Spleen (tissue), 11 donors: ENCODE measurements at regions not wholly inside any gene's neighbourhood (a gene's known extent, or its start where the extent isn't known, plus 50 kb on each side); places are given as distances from the start of the nearest gene placed in this dataset.

ENCODE experiments used
- DNase-seq: peaks from one replicate; pipeline ENCODE4 v3.0.0-alpha.2; 2020
- H3K27ac ChIP-seq, 8 donors: fragments of 200-600 bp; sonication (generic) in 7 of 8; 1 replicate in 4 of 8; 2 replicates in 4 of 8; pipeline versions ENCODE4 v1.5.0 to v1.8.0; 2016 to 2021; ENCODE audit warnings: inconsistent platforms in 4 of 8, mild to moderate bottlenecking in 4 of 8, moderate library complexity in 1 of 8
- H3K27me3 ChIP-seq, 7 donors: fragments of 200-600 bp; sonication (generic) in 6 of 7; replicated peaks in 1 of 7; 1 replicate in 4 of 7; 2 replicates in 3 of 7; pipeline versions ENCODE4 v1.5.0 to v1.8.0; 2016 to 2021; ENCODE audit warnings: inconsistent platforms in 3 of 7, mild to moderate bottlenecking in 1 of 7
- H3K36me3 ChIP-seq, 6 donors: fragments of 200-600 bp; sonication (generic) in 5 of 6; 1 replicate in 4 of 6; 2 replicates in 2 of 6; pipeline versions ENCODE4 v1.5.0 to v1.8.0; 2016 to 2021; ENCODE audit warnings: inconsistent platforms in 2 of 6
- H3K4me1 ChIP-seq, 6 donors: fragments of 200-600 bp; sonication (generic) in 5 of 6; 1 replicate in 3 of 6; 2 replicates in 3 of 6; pipeline versions ENCODE4 v1.5.0 to v1.8.0; 2016 to 2021; ENCODE audit warnings: inconsistent platforms in 3 of 6
- H3K4me3 ChIP-seq, 8 donors: fragments of 200-600 bp; sonication (generic) in 7 of 8; 1 replicate in 4 of 8; 2 replicates in 4 of 8; pipeline versions ENCODE4 v1.5.0 to v1.8.0; 2016 to 2021; ENCODE audit warnings: inconsistent platforms in 4 of 8, mild to moderate bottlenecking in 4 of 8, moderate library complexity in 2 of 8
- H3K9me3 ChIP-seq, 8 donors: fragments of 200-600 bp; sonication (generic) in 7 of 8; 1 replicate in 4 of 8; 2 replicates in 4 of 8; pipeline versions ENCODE4 v1.5.0 to v1.8.0; 2016 to 2021; ENCODE audit warnings: inconsistent platforms in 4 of 8
- POLR2A ChIP-seq, 3 donors: fragments of 450-650 bp; IDR thresholded peaks; one replicate each; pipeline ENCODE4 v1.5.1; 2017; ENCODE audit warnings: antibody characterized with exemption in 3 of 3, mild to moderate bottlenecking in 1 of 3
- POLR2AphosphoS5 ChIP-seq, 3 donors: sonication (generic); formaldehyde crosslinking; IDR thresholded peaks; one replicate each; pipeline ENCODE4 v1.5.1; 2017; ENCODE audit warnings: antibody characterized with exemption in 3 of 3
- WGBS, 5 donors: extraction: QIAGEN DNeasy Blood & Tissue Kit in 3 of 5; methylation state at CpG; one replicate each; pipeline versions ENCODE4 v1.1.5 to v1.1.7; 2013 to 2018; 5-methylcytosine and 5-hydroxymethylcytosine counted together
- intact Hi-C: fragments of 100-400 bp; cut with DNase I; formaldehyde crosslinking; loops from one replicate; pipeline ENCODE4 v1.15.0; 2023; ENCODE audit warnings: low total_unique reads
- TF ChIP-seq, protein P1 (sequence below), 11 experiments: fragments of 200-600 bp in 7 of 11; fragments of 450-650 bp in 4 of 11; sonication (generic) in 4 of 11; IDR thresholded peaks in 8 of 11; conservative IDR thresholded peaks in 3 of 11; 1 replicate in 7 of 11; 2 replicates in 4 of 11; pipeline versions ENCODE4 v1.4.0 to v1.8.0; 2016 to 2021; ENCODE audit warnings: antibody characterized with exemption in 11 of 11, inconsistent platforms in 4 of 11, mild to moderate bottlenecking in 1 of 11
- donor health status: healthy with polysubstance abuse.
- donor health status: DM: no; HTN: no; CAD: no; lungs with moderate emphysema.
- donor health status: DM: no; HTN: no; CAD: no.
- donor health status: Bipolar disorder and iron deficiency.
- donor health status: healthy.
- donor health status: DM: no; HTN: no; CAD: no.
- donor health status: DM: yes; HTN: yes; CAD: no.

DNA sequence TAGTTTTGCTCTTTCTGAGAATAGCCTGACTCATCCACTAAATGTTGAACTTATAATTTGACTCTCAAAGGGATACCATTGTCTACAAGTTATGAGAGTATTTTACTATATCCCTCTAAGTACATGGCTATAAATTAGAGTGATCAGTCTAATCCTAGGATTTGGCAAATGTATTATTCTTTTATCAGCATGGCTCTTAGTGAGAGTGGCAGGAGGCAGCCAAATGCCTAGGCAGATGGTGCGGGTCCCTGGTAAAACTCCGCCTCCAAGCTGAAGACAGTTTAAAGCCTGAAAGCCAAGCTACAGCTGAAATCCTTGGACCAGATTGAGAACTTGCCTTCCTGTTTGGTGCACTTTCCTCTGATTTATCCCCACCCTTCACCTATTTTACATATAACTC, 631.8 kb downstream of the SQOR start:
- intact Hi-C loops, result no loop called here
- DNase-seq, result no peak
- H3K27ac ChIP-seq, result no peak overlapping the region
- H3K4me3 ChIP-seq, result no peak overlapping the region
- H3K27me3 ChIP-seq, result no peaks in the 10 kb centered on the region
- no peak for TF ChIP-seq POLR2A (IDR thresholded peaks at IDR 0.05)
- TF ChIP-seq, protein P1, sequence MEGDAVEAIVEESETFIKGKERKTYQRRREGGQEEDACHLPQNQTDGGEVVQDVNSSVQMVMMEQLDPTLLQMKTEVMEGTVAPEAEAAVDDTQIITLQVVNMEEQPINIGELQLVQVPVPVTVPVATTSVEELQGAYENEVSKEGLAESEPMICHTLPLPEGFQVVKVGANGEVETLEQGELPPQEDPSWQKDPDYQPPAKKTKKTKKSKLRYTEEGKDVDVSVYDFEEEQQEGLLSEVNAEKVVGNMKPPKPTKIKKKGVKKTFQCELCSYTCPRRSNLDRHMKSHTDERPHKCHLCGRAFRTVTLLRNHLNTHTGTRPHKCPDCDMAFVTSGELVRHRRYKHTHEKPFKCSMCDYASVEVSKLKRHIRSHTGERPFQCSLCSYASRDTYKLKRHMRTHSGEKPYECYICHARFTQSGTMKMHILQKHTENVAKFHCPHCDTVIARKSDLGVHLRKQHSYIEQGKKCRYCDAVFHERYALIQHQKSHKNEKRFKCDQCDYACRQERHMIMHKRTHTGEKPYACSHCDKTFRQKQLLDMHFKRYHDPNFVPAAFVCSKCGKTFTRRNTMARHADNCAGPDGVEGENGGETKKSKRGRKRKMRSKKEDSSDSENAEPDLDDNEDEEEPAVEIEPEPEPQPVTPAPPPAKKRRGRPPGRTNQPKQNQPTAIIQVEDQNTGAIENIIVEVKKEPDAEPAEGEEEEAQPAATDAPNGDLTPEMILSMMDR (IDR thresholded peaks at IDR 0.05 in 8 of 11, conservative IDR thresholded peaks at IDR 0.05 in 3 of 11), result no peak
- no peak for TF ChIP-seq POLR2AphosphoS5 (IDR thresholded peaks at IDR 0.05)
- H3K4me1 ChIP-seq, result no peaks in the 10 kb centered on the region
- peaks cover 0 to 15% (median 0%) of the 10 kb centered on the region in 8 donors for H3K9me3 ChIP-seq
- 89 to 97% (median 94%) methylated on average over 2 of the region's 2 CpGs for WGBS, 5 donors
- no peaks in the 10 kb centered on the region for H3K36me3 ChIP-seq

DNA sequence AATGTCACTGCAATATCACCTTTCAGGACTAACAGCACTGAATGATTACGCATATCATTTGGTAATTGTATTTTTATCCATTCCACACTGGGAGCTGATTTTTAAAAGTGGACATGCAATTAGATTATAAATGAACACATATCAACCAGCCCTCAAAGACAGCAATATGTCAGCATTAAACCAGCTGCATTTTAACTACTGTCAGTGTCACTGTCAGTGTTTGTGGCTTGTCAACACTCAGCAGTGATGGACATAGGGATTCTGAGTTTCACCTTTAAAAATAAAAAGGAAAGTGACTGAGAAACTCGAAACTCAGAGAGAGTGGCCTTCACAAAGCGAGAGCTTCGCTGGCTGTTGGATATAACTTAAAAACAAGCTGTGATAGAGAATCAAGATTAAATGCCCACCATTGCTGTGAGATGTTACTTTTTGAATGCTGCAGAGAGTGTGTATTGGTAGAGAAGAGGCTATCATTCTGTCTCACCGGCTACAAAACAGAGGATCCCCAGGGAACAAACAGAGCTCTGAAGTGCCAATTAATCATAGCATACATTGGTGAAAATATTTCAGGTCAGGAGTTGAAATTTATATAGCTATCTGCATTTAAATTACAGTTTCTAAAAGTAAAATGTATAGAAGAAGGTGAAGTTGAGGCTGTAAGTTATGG, 635.8 kb downstream of the SQOR start:
- H3K27me3 ChIP-seq, result no peaks in the 10 kb centered on the region
- no peak overlapping the region for H3K4me3 ChIP-seq
- H3K4me1 ChIP-seq, result no peaks in the 10 kb centered on the region
- no peak for DNase-seq
- intact Hi-C loops, result no loop called here
- no peaks in the 10 kb centered on the region for H3K36me3 ChIP-seq
- no peaks in the 10 kb centered on the region for H3K9me3 ChIP-seq
- no peak for TF ChIP-seq POLR2AphosphoS5 (IDR thresholded peaks at IDR 0.05)
- TF ChIP-seq POLR2A (IDR thresholded peaks at IDR 0.05), result no peak
- TF ChIP-seq, protein P1 (IDR thresholded peaks at IDR 0.05 in 8 of 11, conservative IDR thresholded peaks at IDR 0.05 in 3 of 11), result no peak
- 86 to 90% (median 89%) methylated on average over 5 of the region's 5 CpGs for WGBS, 5 donors
- H3K27ac ChIP-seq, result no peak overlapping the region

DNA sequence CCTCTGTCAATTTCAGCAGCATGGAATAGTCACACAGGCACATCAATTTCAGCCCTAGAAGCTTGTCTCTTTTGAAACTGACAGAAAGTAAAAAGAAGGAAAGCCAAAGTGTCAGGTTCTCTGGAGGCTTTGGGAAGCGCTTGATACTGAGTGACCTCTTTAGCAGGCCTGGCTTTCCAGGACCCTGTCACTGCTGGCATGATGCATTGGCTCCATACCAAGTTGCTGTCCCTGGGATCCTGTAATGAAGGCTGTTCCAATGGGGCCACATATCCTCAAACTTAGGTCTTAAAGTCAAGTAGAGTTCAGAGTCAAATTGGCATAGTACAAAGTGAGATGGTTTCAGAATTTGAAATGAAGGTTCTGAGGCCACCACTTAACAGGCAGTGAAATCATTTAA, 640.9 kb downstream of the SQOR start:
- Histone ChIP-seq H3K4me3 (no peak overlapping the region), H3K9me3 (no peaks in the 10 kb centered on the region), H3K27ac (no peak overlapping the region), H3K36me3 (no peaks in the 10 kb centered on the region), H3K27me3 (no peaks in the 10 kb centered on the region), H3K4me1 (no peaks in the 10 kb centered on the region)
- TF ChIP-seq, protein P1 (IDR thresholded peaks at IDR 0.05 in 8 of 11, conservative IDR thresholded peaks at IDR 0.05 in 3 of 11), result no peak
- TF ChIP-seq POLR2A (IDR thresholded peaks at IDR 0.05) (no peak), POLR2AphosphoS5 (IDR thresholded peaks at IDR 0.05) (no peak)
- intact Hi-C loops, result no loop called here
- WGBS, 5 donors, result 68 to 92% (median 84%) methylated on average over 1 of the region's 1 CpG
- DNase-seq, result no peak

DNA sequence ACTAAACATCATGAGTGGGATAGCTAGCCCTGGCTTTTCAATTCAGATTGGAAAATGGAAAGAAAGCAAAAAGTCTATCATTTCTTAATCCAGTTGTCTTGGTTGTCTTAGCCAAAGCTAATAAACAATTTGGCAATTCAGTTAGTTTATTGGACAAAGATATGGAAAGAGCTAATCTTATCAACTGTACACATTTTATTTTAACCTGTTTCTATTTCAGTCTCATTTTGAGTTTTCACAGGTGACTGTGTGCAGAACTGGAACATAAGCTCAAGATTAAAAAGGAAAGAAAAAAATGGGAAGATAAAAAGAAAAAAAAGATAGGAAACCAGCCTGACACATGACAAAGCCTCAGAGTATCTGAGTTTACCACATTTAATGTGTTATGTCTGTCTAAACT, 642.6 kb downstream of the SQOR start:
- TF ChIP-seq POLR2A (IDR thresholded peaks at IDR 0.05) (no peak), POLR2AphosphoS5 (IDR thresholded peaks at IDR 0.05) (no peak)
- TF ChIP-seq, protein P1 (IDR thresholded peaks at IDR 0.05 in 8 of 11, conservative IDR thresholded peaks at IDR 0.05 in 3 of 11), result no peak
- Histone ChIP-seq H3K27ac (no peak overlapping the region), H3K36me3 (no peaks in the 10 kb centered on the region), H3K4me3 (no peak overlapping the region), H3K27me3 (no peaks in the 10 kb centered on the region), H3K9me3 (no peaks in the 10 kb centered on the region), H3K4me1 (no peaks in the 10 kb centered on the region)
- intact Hi-C loops, result no loop called here
- DNase-seq, result no peak
